SK-N-DZ (cell line): ENCODE measurements at regions not wholly inside any gene's neighbourhood (a gene's known extent, or its start where the extent isn't known, plus 50 kb on each side); places are given as distances from the start of the nearest gene placed in this dataset.
"Not testable (repeated sequence)": the region's sequence is repeated elsewhere in the genome, so short reads cannot be mapped to it uniquely, and the experiment has no call there.

Source experiments
- DNase-seq: peaks from one replicate; pipeline ENCODE4 v3.0.0-alpha.2; 2015; ENCODE audit warnings: low spot score

GRCh38 chr1:47491341-47491753, 53.5 kb downstream of the FOXD2 start:
- no peak for DNase-seq

GRCh38 chr1:47495176-47495713, 57.4 kb downstream of the FOXD2 start:
- no peak for DNase-seq

- DNase-seq, result no peak
Measured at GRCh38 chr1:47498551-47498950, 60.7 kb downstream of the FOXD2 start.

- no peak for DNase-seq
Measured at GRCh38 chr1:47501069-47501468, 63.2 kb downstream of the FOXD2 start.

- no peak for DNase-seq
Measured at GRCh38 chr1:47502746-47503370, 65.0 kb downstream of the FOXD2 start.

GRCh38 chr1:47504840-47505239, 67.0 kb downstream of the FOXD2 start:
- not testable (repeated sequence) for DNase-seq

GRCh38 chr1:47505267-47505666, 67.4 kb downstream of the FOXD2 start:
- no peak for DNase-seq

GRCh38 chr1:47506053-47506452, 68.2 kb downstream of the FOXD2 start:
- no peak for DNase-seq

- no peak for DNase-seq
Measured at GRCh38 chr1:47507144-47507543, 69.3 kb downstream of the FOXD2 start.

- no peak for DNase-seq
Measured at GRCh38 chr1:47507881-47508701, 70.2 kb downstream of the FOXD2 start.

- DNase-seq, result no peak
Measured at GRCh38 chr1:47508702-47509431, 71.0 kb downstream of the FOXD2 start.

GRCh38 chr1:47510282-47510811, 72.5 kb downstream of the FOXD2 start:
- no peak for DNase-seq

- DNase-seq, result no peak
Measured at GRCh38 chr1:47511825-47512224, 74.0 kb downstream of the FOXD2 start.

GRCh38 chr1:47513393-47513792, 75.5 kb downstream of the FOXD2 start:
- DNase-seq, result no peak

GRCh38 chr1:47514229-47514628, 76.4 kb downstream of the FOXD2 start:
- DNase-seq, result no peak

GRCh38 chr1:47515164-47515789, 77.4 kb downstream of the FOXD2 start:
- no peak for DNase-seq

- DNase-seq, result no peak
Measured at GRCh38 chr1:47517946-47518345, 80.1 kb downstream of the FOXD2 start.

GRCh38 chr1:47519491-47519890, 81.6 kb downstream of the FOXD2 start:
- DNase-seq, result no peak

GRCh38 chr1:47519971-47520370, 82.1 kb downstream of the FOXD2 start:
- no peak for DNase-seq

- DNase-seq, result no peak
Measured at GRCh38 chr1:47521034-47521881, 83.4 kb downstream of the FOXD2 start.
